Posterior cingulate gyrus (tissue), 11 donors: ENCODE measurements at regions not wholly inside any gene's neighbourhood (a gene's known extent, or its start where the extent isn't known, plus 50 kb on each side); places are given as distances from the start of the nearest gene placed in this dataset.
A peak's percentile ranks its signal among the peaks of the same experiment; 100 is the strongest.

ENCODE experiments used
- DNase-seq, 10 donors: peaks; one replicate each; pipeline versions ENCODE4 v3.0.0 to v3.0.0-alpha.2; 2020 to 2021; ENCODE audit warnings: mixed read lengths in 3 of 10
- intact Hi-C: fragments of 100-400 bp; cut with DNase I; formaldehyde crosslinking; loops from one replicate; pipeline ENCODE4 v1.15.1; 2023

DNA sequence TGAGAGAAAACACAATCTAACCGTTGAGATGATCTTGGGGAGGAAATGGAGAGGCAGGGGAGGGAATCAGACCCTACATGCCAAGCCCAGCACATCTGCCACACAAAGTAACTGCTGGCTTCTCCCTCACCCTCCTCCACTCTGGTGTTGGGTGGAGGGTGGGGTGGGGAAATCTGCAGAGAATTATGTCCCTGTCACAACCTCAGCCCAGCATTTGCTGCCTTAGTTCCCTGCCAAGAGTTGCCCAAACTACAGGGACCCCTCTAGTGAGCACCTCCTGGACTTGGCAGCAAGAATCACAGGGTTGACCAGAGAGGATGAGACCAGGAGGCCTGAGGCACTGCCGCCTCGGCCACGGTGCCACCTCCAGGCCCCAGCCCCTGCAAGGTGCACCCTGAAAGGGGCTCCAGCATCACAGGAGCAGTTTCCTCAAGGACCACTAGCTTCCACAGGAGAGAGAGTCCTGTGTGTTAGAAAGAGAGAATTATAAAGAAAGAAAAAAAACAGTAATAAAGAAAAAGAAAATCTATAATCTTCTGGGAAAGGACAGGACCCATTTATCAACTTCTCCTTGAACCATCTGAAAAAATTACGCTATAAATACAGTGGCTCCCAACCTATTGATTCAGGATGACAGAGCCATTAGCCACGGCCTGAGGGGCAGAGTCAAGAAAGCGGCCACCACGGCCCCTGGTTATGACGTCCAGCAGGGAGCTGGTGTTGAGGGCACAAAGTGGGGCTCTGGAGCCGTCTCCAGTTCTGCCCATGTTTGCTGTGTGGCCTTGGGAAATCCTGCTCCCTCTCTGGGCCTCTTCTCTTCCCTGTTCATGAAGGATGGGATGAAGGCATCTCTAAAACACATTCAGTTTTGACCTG is 451.7 kb downstream of the MATN1 start:
- DNase-seq: peak in 1 of 10 donors; percentile 75
- intact Hi-C loops: no loop called here

- intact Hi-C loops: no loop called here
- DNase-seq: peak in 1 of 10 donors; percentile 8
Measured at GRCh38 chr1:30270461-30270860, 452.9 kb downstream of the MATN1 start.

DNA sequence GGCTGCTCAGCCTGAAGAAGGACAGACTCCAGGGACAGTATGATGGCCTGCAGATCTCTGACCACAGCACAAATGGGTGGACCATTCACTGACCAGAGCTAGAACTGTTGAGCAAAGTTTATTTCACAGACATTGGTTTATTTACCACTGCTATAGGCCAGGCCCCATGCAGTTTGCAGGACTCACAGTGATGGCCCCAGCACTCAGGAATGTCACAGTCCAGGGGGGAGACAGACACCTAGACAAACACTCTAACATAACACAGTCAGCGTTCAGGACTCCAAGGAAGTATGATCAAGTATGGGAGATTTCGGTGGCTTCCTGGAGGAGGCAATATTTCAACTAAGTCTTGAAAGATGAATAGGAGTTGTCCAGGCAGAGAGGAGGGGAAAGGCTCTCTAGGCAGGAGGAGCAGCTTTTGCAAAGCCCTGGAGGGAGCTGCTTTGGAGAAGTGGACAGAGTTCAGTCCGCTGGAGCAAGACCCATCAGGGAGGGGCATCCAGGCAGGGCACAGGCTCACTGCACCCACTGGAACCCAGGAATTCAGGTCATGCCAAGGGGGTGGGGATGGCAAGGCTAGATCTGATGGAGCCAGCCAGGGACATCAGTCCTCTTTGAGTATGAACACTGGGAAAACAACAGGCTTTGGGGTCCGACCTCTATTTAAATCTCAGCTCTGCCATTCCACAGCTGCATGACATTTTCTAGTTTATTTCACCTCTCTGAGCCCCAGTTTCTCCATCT is 454.3 kb downstream of the MATN1 start:
- peak in 1 of 10 donors; percentile 22 for DNase-seq
- intact Hi-C loops: no loop called here

DNA sequence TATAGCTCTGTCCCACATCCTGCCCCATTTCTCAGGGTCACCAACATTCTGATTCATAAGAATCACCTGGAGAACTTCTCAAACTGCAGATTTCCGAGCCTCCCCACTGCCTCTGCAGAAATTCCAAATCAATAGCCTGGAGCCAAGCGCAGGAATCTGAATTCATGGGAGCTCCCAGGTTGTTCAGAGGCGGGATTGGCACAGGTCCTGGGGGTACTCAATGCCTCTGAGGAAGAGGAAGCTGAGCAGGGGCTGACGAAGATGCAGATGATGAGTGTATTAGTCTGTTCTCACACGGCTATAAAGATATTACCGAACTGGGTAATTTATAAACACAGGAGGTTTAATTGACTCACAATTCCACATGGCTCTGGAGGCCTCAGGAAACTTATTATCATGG is 455.5 kb downstream of the MATN1 start:
- DNase-seq: peak in 1 of 10 donors; percentile 22
- intact Hi-C loops: no loop called here

DNA sequence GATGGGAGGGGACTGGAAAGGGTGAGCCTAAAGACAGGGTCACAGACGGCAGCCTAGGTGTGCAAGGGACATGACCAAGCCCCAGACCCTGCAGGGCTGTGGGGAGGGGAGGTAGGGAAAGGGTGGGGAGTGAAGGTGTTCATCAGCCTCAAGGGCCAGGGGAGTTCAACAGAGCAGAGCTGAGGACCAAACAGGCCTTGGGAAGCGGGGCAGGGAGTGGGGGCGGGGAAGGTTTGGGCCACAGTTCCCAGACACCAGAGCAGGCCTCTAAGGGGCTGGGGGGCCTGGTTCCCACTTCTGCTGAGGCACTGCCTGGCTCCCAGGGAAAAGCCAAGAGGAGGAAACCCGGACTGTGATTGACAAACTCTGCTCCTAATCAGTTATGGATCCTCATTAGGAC is 456.3 kb downstream of the MATN1 start:
- intact Hi-C loops: no loop called here
- peak in 1 of 10 donors; percentile 24 for DNase-seq

GRCh38 chr1:30265127-30266070 is 458.0 kb downstream of the MATN1 start:
- intact Hi-C loops: no loop called here
- DNase-seq: peak in 1 of 10 donors; percentile 62

DNA sequence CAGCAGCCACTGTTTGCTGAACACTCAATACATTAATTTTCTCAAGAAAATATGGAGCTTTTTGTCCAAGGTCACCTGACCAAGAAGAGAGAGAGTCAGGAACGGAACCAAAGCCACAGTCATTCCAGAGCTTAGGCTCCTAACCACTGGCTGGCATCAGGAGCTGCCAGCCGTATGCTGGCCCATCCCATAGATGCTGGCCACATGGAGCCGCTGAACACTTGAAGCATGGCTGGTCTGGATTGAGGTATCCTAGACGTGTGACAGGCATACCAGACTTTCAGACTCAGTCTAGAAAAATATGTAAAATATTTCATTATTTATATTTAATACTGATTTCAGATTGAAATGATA is 458.7 kb downstream of the MATN1 start:
- intact Hi-C loops: no loop called here
- no peak for DNase-seq

- intact Hi-C loops: no loop called here
- DNase-seq: peak in 1 of 10 donors; percentile 65
Measured at GRCh38 chr1:30263888-30264671, 459.3 kb downstream of the MATN1 start.

DNA sequence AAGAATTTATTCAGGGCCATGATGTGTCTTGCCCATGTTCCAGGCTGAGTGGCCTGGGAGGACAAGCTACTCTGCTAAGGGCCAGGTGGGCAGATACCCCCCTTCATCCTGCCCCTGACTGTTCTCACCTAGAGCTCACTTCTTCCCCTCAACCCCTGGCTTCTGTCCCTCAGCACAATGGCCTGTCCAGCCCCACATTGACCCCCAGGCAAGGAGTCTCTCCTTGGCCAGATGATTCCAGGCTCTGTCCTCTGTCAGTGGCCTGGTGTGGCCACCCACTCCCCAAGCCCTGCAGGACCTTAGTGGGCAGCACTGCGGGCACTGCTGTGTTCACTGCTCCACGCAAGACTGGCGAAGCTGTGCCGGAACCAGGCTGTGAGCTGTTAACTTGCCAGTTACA is 460.0 kb downstream of the MATN1 start:
- intact Hi-C loops: no loop called here
- peak in 1 of 10 donors; percentile 28 for DNase-seq

- peak in 1 of 10 donors; percentile 45 for DNase-seq
- intact Hi-C loops: no loop called here
Measured at GRCh38 chr1:30262158-30262557, 461.2 kb downstream of the MATN1 start.

DNA sequence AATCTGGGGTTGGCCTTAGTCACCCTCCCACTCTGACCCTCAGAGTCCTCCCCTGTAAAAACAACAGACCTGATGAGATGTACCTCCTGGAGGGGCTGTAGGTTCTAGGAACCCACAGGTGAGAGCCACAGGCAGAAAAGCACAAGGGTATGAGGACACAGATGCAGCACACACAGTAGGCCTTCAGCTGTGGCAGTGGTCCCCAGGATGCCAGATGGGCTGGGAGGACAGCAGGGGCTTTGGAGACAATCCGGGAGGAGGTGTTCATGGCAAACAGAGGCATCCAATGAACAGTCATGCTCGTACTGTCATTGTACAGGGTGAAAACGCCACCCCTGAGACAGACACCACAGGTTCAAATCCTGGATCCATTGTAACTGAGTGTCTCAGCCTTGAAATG is 463.1 kb downstream of the MATN1 start:
- no peak for DNase-seq
- intact Hi-C loops: no loop called here

GRCh38 chr1:30259631-30260030 is 463.8 kb downstream of the MATN1 start:
- intact Hi-C loops: no loop called here

DNA sequence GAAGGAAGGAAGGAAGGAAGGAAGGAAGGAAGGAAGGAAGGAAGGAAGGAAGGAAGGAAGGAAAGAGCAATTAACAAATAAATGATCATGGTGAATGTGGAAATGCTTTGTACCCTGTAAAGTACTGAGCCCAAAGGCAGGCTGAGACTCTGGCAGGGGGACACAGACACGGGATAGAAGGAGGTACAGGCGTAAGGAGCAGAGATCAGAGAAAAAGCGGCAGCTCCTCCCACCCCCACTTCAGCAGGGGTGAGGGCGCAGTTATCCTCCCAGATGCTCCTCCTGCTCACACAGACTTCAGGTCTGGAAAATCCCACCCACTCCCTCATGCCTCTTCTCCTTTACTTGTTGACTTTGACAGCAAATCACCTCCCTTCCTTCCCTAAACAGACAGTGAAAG is 464.5 kb downstream of the MATN1 start:
- peak in 1 of 10 donors; percentile 42 for DNase-seq
- intact Hi-C loops: no loop called here

More at GRCh38 chr1:30259631-30260030, 463.8 kb downstream of the MATN1 start:
- DNase-seq: peak in 1 of 10 donors; percentile 59

- no peak for DNase-seq
- intact Hi-C loops: no loop called here
Measured at GRCh38 chr1:30258471-30258870, 464.9 kb downstream of the MATN1 start.

DNA sequence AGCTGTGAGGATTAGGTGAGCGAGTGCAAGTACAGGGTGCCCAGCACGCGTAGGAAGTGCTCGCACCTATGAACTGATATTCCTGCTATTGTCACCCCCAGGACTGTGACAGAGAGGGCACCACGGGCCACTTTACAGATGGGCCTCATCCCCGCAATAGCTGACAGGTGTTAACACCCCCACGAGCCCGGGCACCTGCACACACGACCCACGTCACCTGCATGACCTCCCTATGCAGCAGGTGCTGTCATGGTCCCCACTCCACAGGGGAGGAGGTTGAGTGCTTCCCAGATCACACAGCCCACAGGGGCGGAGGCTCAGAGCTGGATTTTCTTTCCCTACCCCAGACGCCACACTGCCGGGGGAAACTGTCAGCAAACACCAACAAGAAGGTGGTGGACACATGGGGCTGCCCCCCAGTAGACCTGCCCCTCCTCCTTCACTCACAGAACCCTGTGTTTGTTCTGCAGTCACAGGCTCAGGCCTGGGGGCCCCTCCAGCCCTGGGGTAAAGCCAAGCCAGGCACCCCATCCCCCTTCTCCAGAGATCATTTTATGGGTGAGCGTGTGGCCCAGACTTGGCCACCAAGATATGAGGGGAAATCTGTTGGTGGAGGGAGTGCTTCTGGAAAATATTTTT is 465.5 kb downstream of the MATN1 start:
- intact Hi-C loops: no loop called here
- DNase-seq: peak in 1 of 10 donors; percentile 26

GRCh38 chr1:30257322-30257721 is 466.1 kb downstream of the MATN1 start:
- intact Hi-C loops: no loop called here
- no peak for DNase-seq

DNA sequence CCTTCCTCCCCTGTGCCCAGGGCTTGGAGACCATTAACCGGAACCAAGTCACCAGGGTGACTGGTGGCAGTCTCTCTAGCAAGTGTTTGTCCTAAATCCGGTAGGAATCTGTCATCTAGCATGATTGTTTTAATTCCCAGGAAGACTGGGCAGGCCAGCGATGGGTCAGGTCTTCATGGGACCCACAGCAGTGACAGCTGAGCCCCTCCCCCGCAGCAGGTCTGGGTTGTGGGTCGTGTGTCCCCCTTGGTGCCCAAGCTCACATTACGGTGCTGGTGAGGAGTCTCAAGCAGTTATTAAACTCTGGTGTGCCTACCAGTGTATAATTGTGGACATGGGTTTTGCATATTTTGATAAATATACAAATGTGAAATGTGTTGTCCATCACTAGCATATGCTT is 466.5 kb downstream of the MATN1 start:
- intact Hi-C loops: no loop called here

GRCh38 chr1:30255111-30255724 is 468.2 kb downstream of the MATN1 start:
- DNase-seq: no peak
- intact Hi-C loops: no loop called here

More for the DNA sequence above, 466.5 kb downstream of the MATN1 start:
- DNase-seq: no peak
